Iris pigment epithelial cell (primary cell): ENCODE measurements at regions not wholly inside any gene's neighbourhood (a gene's known extent, or its start where the extent isn't known, plus 50 kb on each side); places are given as distances from the start of the nearest gene placed in this dataset.

ENCODE experiments used
- DNase-seq: peaks from one replicate; pipeline ENCODE4 v3.0.0-alpha.2; 2011; ENCODE audit warnings: low read depth

- no peak for DNase-seq
These were observed 813.3 kb downstream of the SLC4A3 start for GRCh38 chr2:220440731-220441130.

- DNase-seq = no peak
These were observed 814.0 kb downstream of the SLC4A3 start for GRCh38 chr2:220441404-220441803.

- no peak for DNase-seq
These were observed 814.6 kb downstream of the SLC4A3 start for GRCh38 chr2:220442012-220442411.

GRCh38 chr2:220445429-220446105 is 818.1 kb downstream of the SLC4A3 start:
- peak; percentile 58 for DNase-seq

- no peak for DNase-seq
These were observed 818.8 kb downstream of the SLC4A3 start for GRCh38 chr2:220446106-220446712.

- DNase-seq = no peak
These were observed 823.4 kb downstream of the SLC4A3 start for GRCh38 chr2:220450846-220451245.

GRCh38 chr2:220451438-220451837 is 824.0 kb downstream of the SLC4A3 start:
- no peak for DNase-seq

- no peak for DNase-seq
These were observed 825.1 kb downstream of the SLC4A3 start for GRCh38 chr2:220452561-220452960.

GRCh38 chr2:220455351-220455990 is 828.0 kb downstream of the SLC4A3 start:
- peak; percentile 13 for DNase-seq

GRCh38 chr2:220458051-220458450 is 830.6 kb downstream of the SLC4A3 start:
- no peak for DNase-seq

GRCh38 chr2:220460257-220460985 is 833.0 kb downstream of the SLC4A3 start:
- DNase-seq = peak; percentile 16

GRCh38 chr2:220463876-220464275 is 836.4 kb downstream of the SLC4A3 start:
- no peak for DNase-seq

- DNase-seq = no peak
These were observed 838.3 kb downstream of the SLC4A3 start for GRCh38 chr2:220465700-220466099.

GRCh38 chr2:220466251-220466691 is 838.8 kb downstream of the SLC4A3 start:
- no peak for DNase-seq

- peak; percentile 84 for DNase-seq
These were observed 841.8 kb downstream of the SLC4A3 start for GRCh38 chr2:220469201-220469600.

- DNase-seq = peak; percentile 5
These were observed 846.2 kb downstream of the SLC4A3 start for GRCh38 chr2:220473611-220474010.

- DNase-seq = no peak
These were observed 849.4 kb downstream of the SLC4A3 start for GRCh38 chr2:220476877-220477276.

GRCh38 chr2:220478305-220479058 is 851.1 kb downstream of the SLC4A3 start:
- no peak for DNase-seq

- no peak for DNase-seq
These were observed 855.3 kb downstream of the SLC4A3 start for GRCh38 chr2:220482716-220483115.

GRCh38 chr2:220489121-220489520 is 861.7 kb downstream of the SLC4A3 start:
- DNase-seq = no peak

- no peak for DNase-seq
These were observed 864.2 kb downstream of the SLC4A3 start for GRCh38 chr2:220491670-220492069.
